Esophagus (tissue), 2 donors: ENCODE measurements at regions not wholly inside any gene's neighbourhood (a gene's known extent, or its start where the extent isn't known, plus 50 kb on each side); places are given as distances from the start of the nearest gene placed in this dataset.
"Not testable (repeated sequence)": the region's sequence is repeated elsewhere in the genome, so short reads cannot be mapped to it uniquely, and the experiment has no call there.

Experiments
- H3K27ac ChIP-seq, 2 donors: one replicate each; pipeline ENCODE4 v1.5.1; 2013; ENCODE audit warnings: low read depth in 2 of 2, mild to moderate bottlenecking in 2 of 2, inconsistent platforms in 1 of 2, low read length in 1 of 2, moderate library complexity in 1 of 2
- H3K27me3 ChIP-seq, 2 donors: one replicate each; pipeline ENCODE4 v1.6.1; 2013; ENCODE audit warnings: low read length in 2 of 2, control low read depth in 1 of 2, mild to moderate bottlenecking in 1 of 2; ENCODE audit not compliant: insufficient read depth in 2 of 2, control insufficient read depth in 1 of 2
- H3K36me3 ChIP-seq, 2 donors: one replicate each; pipeline ENCODE4 v1.6.1; 2013; ENCODE audit warnings: low read length in 1 of 2; ENCODE audit not compliant: control insufficient read depth in 2 of 2, insufficient read depth in 2 of 2
- H3K4me1 ChIP-seq, 2 donors: one replicate each; pipeline ENCODE4 v1.6.1; 2013; ENCODE audit warnings: low read length in 1 of 2; ENCODE audit not compliant: control insufficient read depth in 2 of 2, insufficient read depth in 2 of 2
- H3K4me3 ChIP-seq, 2 donors: one replicate each; pipeline ENCODE4 v1.5.1; 2013; ENCODE audit warnings: low read length in 2 of 2, mild to moderate bottlenecking in 2 of 2, low read depth in 1 of 2, moderate library complexity in 1 of 2
- H3K9me3 ChIP-seq, 2 donors: one replicate each; pipeline ENCODE4 v1.6.1; 2013; ENCODE audit warnings: mild to moderate bottlenecking in 2 of 2, low read depth in 1 of 2, low read length in 1 of 2, moderate library complexity in 1 of 2; ENCODE audit not compliant: control insufficient read depth in 2 of 2, insufficient read depth in 1 of 2
- WGBS, 2 donors: extraction: QIAGEN DNeasy Blood & Tissue Kit; methylation state at CpG; one replicate each; pipeline ENCODE4 v1.1.7; 2013; 5-methylcytosine and 5-hydroxymethylcytosine counted together
- donor health status: healthy with polysubstance abuse.
- donor health status: Bipolar disorder and iron deficiency.

GRCh38 chr4:177528620-177529019, 86.4 kb upstream of the AGA start:
- Histone ChIP-seq H3K9me3 (no peaks in the 10 kb centered on the region), H3K27me3 (no peaks in the 10 kb centered on the region), H3K4me3 (no peak overlapping the region), H3K36me3 (no peaks in the 10 kb centered on the region), H3K4me1 (peaks cover 0 to 3% of the 10 kb centered on the region in 2 donors), H3K27ac (no peak overlapping the region)
- WGBS, 2 donors = 81 to 85% methylated on average over 5 of the region's 5 CpGs

- peaks cover 0 to 3% of the 10 kb centered on the region in 2 donors for H3K4me1 ChIP-seq
- no peaks in the 10 kb centered on the region for H3K27me3 ChIP-seq
- no peaks in the 10 kb centered on the region for H3K9me3 ChIP-seq
- H3K4me3 ChIP-seq = no peak overlapping the region
- no peak overlapping the region for H3K27ac ChIP-seq
- no peaks in the 10 kb centered on the region for H3K36me3 ChIP-seq
- 85 to 93% methylated on average over 1 of the region's 1 CpG for WGBS, 2 donors
These were observed 88.3 kb upstream of the AGA start for GRCh38 chr4:177530561-177530960.

- Histone ChIP-seq H3K36me3 (no peaks in the 10 kb centered on the region), H3K27ac (no peak overlapping the region), H3K4me3 (no peak overlapping the region), H3K27me3 (no peaks in the 10 kb centered on the region), H3K9me3 (no peaks in the 10 kb centered on the region), H3K4me1 (peaks cover 0 to 3% of the 10 kb centered on the region in 2 donors)
- WGBS, 2 donors = 76 to 77% methylated on average over 2 of the region's 2 CpGs
These were observed 90.1 kb upstream of the AGA start for GRCh38 chr4:177532358-177532757.

GRCh38 chr4:177534841-177535240, 92.6 kb upstream of the AGA start:
- H3K36me3 ChIP-seq, H3K27ac ChIP-seq, H3K4me3 ChIP-seq, H3K27me3 ChIP-seq, H3K4me1 ChIP-seq, H3K9me3 ChIP-seq: not testable (repeated sequence)
- WGBS, 2 donors = 84 to 88% methylated on average over 3 of the region's 3 CpGs

- no peak overlapping the region for H3K27ac ChIP-seq
- H3K36me3 ChIP-seq = no peaks in the 10 kb centered on the region
- no peaks in the 10 kb centered on the region for H3K9me3 ChIP-seq
- no peak overlapping the region for H3K4me3 ChIP-seq
- H3K4me1 ChIP-seq = no peaks in the 10 kb centered on the region
- no peaks in the 10 kb centered on the region for H3K27me3 ChIP-seq
These were observed 104.5 kb upstream of the AGA start for GRCh38 chr4:177546745-177547144.

- Histone ChIP-seq H3K4me3 (no peak overlapping the region), H3K4me1 (no peaks in the 10 kb centered on the region), H3K36me3 (no peaks in the 10 kb centered on the region), H3K9me3 (no peaks in the 10 kb centered on the region), H3K27me3 (no peaks in the 10 kb centered on the region), H3K27ac (no peak overlapping the region)
- 83 to 90% methylated on average over 1 of the region's 1 CpG for WGBS, 2 donors
These were observed 105.7 kb upstream of the AGA start for GRCh38 chr4:177547985-177548384.

GRCh38 chr4:177555007-177555574, 112.9 kb upstream of the AGA start:
- Histone ChIP-seq H3K27ac (no peak overlapping the region), H3K36me3 (no peaks in the 10 kb centered on the region), H3K9me3 (no peaks in the 10 kb centered on the region), H3K4me3 (no peak overlapping the region), H3K4me1 (no peaks in the 10 kb centered on the region), H3K27me3 (no peaks in the 10 kb centered on the region)
- 6 to 26% methylated on average over 2 of the region's 2 CpGs for WGBS, 2 donors

GRCh38 chr4:177557416-177557815, 115.2 kb upstream of the AGA start:
- H3K27me3 ChIP-seq = no peaks in the 10 kb centered on the region
- 96 to 98% methylated on average over 21 of the region's 21 CpGs for WGBS, 2 donors
- H3K9me3 ChIP-seq = no peaks in the 10 kb centered on the region
- H3K4me3 ChIP-seq = no peak overlapping the region
- H3K36me3 ChIP-seq = no peaks in the 10 kb centered on the region
- H3K4me1 ChIP-seq = no peaks in the 10 kb centered on the region
- no peak overlapping the region for H3K27ac ChIP-seq

GRCh38 chr4:177558995-177559394, 116.8 kb upstream of the AGA start:
- H3K36me3 ChIP-seq = no peaks in the 10 kb centered on the region
- WGBS, 2 donors = 86 to 88% methylated on average over 3 of the region's 3 CpGs

GRCh38 chr4:177562163-177562562, 119.9 kb upstream of the AGA start:
- Histone ChIP-seq H3K9me3 (no peaks in the 10 kb centered on the region), H3K27me3 (no peaks in the 10 kb centered on the region), H3K36me3 (no peaks in the 10 kb centered on the region), H3K4me1 (no peaks in the 10 kb centered on the region), H3K4me3 (no peak overlapping the region), H3K27ac (no peak overlapping the region)
- WGBS, 2 donors = 87 to 89% methylated on average over 4 of the region's 4 CpGs

More at GRCh38 chr4:177558995-177559394, 116.8 kb upstream of the AGA start:
- Histone ChIP-seq H3K4me3 (no peak overlapping the region), H3K9me3 (no peaks in the 10 kb centered on the region), H3K4me1 (no peaks in the 10 kb centered on the region), H3K27ac (no peak overlapping the region), H3K27me3 (no peaks in the 10 kb centered on the region)
